ENCODE measurements at regions not wholly inside any gene's neighbourhood (a gene's known extent, or its start where the extent isn't known, plus 50 kb on each side); places are given as distances from the start of the nearest gene placed in this dataset.

- H3K79me2 ChIP-seq (ENCODE audit: control insufficient read depth, insufficient read depth, low read length): no peaks in the 10 kb centered on the region
- no peak overlapping the region for H2AFZ ChIP-seq (ENCODE audit: control insufficient read depth, low read length)
- no peak overlapping the region for H3K4me3 ChIP-seq (ENCODE audit: control insufficient read depth in 2 of 3, extremely low read depth in 1 of 3, insufficient read depth in 2 of 3, low read depth in 1 of 3, low read length in 3 of 3)
- no peaks in the 10 kb centered on the region for H3K27me3 ChIP-seq (ENCODE audit: control insufficient read depth, extremely low read depth, insufficient read depth, low read length)
- H3K9me1 ChIP-seq (ENCODE audit: control insufficient read depth, extremely low read depth, insufficient read depth, low read length): no peaks in the 10 kb centered on the region
- no peaks in the 10 kb centered on the region for H3K9me3 ChIP-seq (ENCODE audit: control insufficient read depth, low read depth, low read length)
- no peak overlapping the region for H3K4me2 ChIP-seq (ENCODE audit: control insufficient read depth, extremely low read depth, insufficient read depth, low read depth, low read length)
- H3K27ac ChIP-seq (ENCODE audit: control insufficient read depth, insufficient read depth, low read length): no peak overlapping the region
- DNase-seq (ENCODE audit: low read depth, low spot score): no peak
- no peak for FAIRE-seq
- H3K9ac ChIP-seq (ENCODE audit: control insufficient read depth, extremely low read depth, insufficient read depth, low read length): no peak overlapping the region
- dilution Hi-C loops (cut with MboI; ENCODE audit: extremely low pct_ligation_motif_present, low sequenced_read_pairs): no loop called here
- no peak for TF ChIP-seq EZH2 (IDR thresholded peaks at IDR 0.05; ENCODE audit: low read length)
- TF ChIP-seq, protein P1, sequence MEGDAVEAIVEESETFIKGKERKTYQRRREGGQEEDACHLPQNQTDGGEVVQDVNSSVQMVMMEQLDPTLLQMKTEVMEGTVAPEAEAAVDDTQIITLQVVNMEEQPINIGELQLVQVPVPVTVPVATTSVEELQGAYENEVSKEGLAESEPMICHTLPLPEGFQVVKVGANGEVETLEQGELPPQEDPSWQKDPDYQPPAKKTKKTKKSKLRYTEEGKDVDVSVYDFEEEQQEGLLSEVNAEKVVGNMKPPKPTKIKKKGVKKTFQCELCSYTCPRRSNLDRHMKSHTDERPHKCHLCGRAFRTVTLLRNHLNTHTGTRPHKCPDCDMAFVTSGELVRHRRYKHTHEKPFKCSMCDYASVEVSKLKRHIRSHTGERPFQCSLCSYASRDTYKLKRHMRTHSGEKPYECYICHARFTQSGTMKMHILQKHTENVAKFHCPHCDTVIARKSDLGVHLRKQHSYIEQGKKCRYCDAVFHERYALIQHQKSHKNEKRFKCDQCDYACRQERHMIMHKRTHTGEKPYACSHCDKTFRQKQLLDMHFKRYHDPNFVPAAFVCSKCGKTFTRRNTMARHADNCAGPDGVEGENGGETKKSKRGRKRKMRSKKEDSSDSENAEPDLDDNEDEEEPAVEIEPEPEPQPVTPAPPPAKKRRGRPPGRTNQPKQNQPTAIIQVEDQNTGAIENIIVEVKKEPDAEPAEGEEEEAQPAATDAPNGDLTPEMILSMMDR (optimal IDR thresholded peaks at IDR 0.05 in 1 of 3, IDR thresholded peaks at IDR 0.05 in 1 of 3, conservative IDR thresholded peaks at IDR 0.05 in 1 of 3; ENCODE audit: extremely low read depth in 1 of 3, insufficient read depth in 2 of 3, low read length in 3 of 3): no peak
- H3K4me1 ChIP-seq (ENCODE audit: control insufficient read depth, extremely low read depth, insufficient read depth, low read length): no peaks in the 10 kb centered on the region
- H3K36me3 ChIP-seq (ENCODE audit: control insufficient read depth in 2 of 2, extremely low read depth in 1 of 2, insufficient read depth in 2 of 2, low read length in 2 of 2): no peaks in the 10 kb centered on the region
- no peaks in the 10 kb centered on the region for H4K20me1 ChIP-seq (ENCODE audit: control insufficient read depth, extremely low read depth, insufficient read depth, low read length)
Observed at GRCh38 chr2:183505911-183506310, 381.7 kb downstream of the NUP35 start.

DNA sequence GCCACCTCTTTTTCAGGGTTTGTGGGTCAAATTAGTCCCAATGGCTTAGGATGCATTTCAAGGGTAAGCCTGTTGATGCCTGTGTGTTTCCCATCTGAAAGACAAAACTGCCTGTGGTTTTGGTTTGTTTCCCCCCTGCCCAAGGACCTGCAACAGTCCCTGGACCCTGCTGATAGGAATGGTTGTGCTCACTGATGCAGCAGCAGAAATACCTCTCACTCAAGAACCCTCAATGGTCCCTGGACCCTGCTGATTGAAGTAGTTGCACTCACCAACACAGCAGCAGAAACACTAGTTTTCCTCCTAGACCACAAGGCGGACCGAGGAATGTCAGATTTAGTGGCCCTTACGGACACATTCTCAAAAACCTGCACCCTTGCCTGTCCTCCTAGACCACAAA lies 386.9 kb downstream of the NUP35 start:
- H3K27ac ChIP-seq (ENCODE audit: control insufficient read depth, insufficient read depth, low read length): no peak overlapping the region
- dilution Hi-C loops (cut with MboI; ENCODE audit: extremely low pct_ligation_motif_present, low sequenced_read_pairs): no loop called here
- no peaks in the 10 kb centered on the region for H3K79me2 ChIP-seq (ENCODE audit: control insufficient read depth, insufficient read depth, low read length)
- no peaks in the 10 kb centered on the region for H3K27me3 ChIP-seq (ENCODE audit: control insufficient read depth, extremely low read depth, insufficient read depth, low read length)
- DNase-seq (ENCODE audit: low read depth, low spot score) (no peak), FAIRE-seq (no peak)
- no peak overlapping the region for H3K4me2 ChIP-seq (ENCODE audit: control insufficient read depth, extremely low read depth, insufficient read depth, low read depth, low read length)
- no peak overlapping the region for H3K9ac ChIP-seq (ENCODE audit: control insufficient read depth, extremely low read depth, insufficient read depth, low read length)
- H3K9me3 ChIP-seq (ENCODE audit: control insufficient read depth, low read depth, low read length): no peaks in the 10 kb centered on the region
- H3K4me3 ChIP-seq (ENCODE audit: control insufficient read depth in 2 of 3, extremely low read depth in 1 of 3, insufficient read depth in 2 of 3, low read depth in 1 of 3, low read length in 3 of 3): no peak overlapping the region
- no peaks in the 10 kb centered on the region for H3K9me1 ChIP-seq (ENCODE audit: control insufficient read depth, extremely low read depth, insufficient read depth, low read length)
- H4K20me1 ChIP-seq (ENCODE audit: control insufficient read depth, extremely low read depth, insufficient read depth, low read length): no peaks in the 10 kb centered on the region
- no peak overlapping the region for H2AFZ ChIP-seq (ENCODE audit: control insufficient read depth, low read length)
- no peaks in the 10 kb centered on the region for H3K36me3 ChIP-seq (ENCODE audit: control insufficient read depth in 2 of 2, extremely low read depth in 1 of 2, insufficient read depth in 2 of 2, low read length in 2 of 2)
- TF ChIP-seq, protein P1 (optimal IDR thresholded peaks at IDR 0.05 in 1 of 3, IDR thresholded peaks at IDR 0.05 in 1 of 3, conservative IDR thresholded peaks at IDR 0.05 in 1 of 3; ENCODE audit: extremely low read depth in 1 of 3, insufficient read depth in 2 of 3, low read length in 3 of 3): no peak
- TF ChIP-seq EZH2 (IDR thresholded peaks at IDR 0.05; ENCODE audit: low read length): no peak
- no peaks in the 10 kb centered on the region for H3K4me1 ChIP-seq (ENCODE audit: control insufficient read depth, extremely low read depth, insufficient read depth, low read length)

Measured in keratinocyte (primary cell).